OCI-LY7 (cell line): ENCODE measurements at regions not wholly inside any gene's neighbourhood (a gene's known extent, or its start where the extent isn't known, plus 50 kb on each side); places are given as distances from the start of the nearest gene placed in this dataset.
"Not testable (repeated sequence)": the region's sequence is repeated elsewhere in the genome, so short reads cannot be mapped to it uniquely, and the experiment has no call there.

Source experiments
- EZH2phosphoT487 ChIP-seq: fragments of 200-600 bp; sonication (generic); IDR thresholded peaks from 2 replicates; pipeline ENCODE4 v1.6.1; 2018; ENCODE audit warnings: low read depth, borderline replicate concordance, mild to moderate bottlenecking, mixed run types, antibody characterized with exemption, low read length, moderate library complexity, mixed read lengths
- TF ChIP-seq, protein P1 (sequence below): fragments of 200-600 bp; sonication (generic); conservative IDR thresholded peaks from 2 replicates; pipeline ENCODE4 v1.5.1; 2014; ENCODE audit warnings: mild to moderate bottlenecking, antibody characterized with exemption, low read length, moderate library complexity, mixed read lengths

DNA sequence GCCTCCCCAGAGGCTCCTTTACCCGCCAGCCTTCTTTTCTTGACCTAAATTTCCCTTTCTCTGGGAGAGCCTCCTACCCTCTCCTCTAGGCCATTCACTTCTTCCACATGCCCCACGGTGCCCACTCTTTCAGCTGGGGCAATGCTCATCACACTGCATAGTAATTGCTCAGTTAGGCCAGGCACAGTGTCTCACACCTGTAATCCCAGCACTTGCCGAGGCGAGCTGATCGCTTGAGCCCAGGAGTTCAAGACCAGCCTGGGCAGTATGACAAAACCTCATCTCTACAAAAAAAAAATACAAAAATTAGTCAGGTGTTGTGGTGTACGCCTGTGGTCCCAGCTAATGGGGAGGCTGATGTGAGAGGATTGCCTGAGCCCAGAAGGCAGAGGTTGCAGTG, 1956.7 kb downstream of the FOXD4L5 start:
- TF ChIP-seq, protein P1, sequence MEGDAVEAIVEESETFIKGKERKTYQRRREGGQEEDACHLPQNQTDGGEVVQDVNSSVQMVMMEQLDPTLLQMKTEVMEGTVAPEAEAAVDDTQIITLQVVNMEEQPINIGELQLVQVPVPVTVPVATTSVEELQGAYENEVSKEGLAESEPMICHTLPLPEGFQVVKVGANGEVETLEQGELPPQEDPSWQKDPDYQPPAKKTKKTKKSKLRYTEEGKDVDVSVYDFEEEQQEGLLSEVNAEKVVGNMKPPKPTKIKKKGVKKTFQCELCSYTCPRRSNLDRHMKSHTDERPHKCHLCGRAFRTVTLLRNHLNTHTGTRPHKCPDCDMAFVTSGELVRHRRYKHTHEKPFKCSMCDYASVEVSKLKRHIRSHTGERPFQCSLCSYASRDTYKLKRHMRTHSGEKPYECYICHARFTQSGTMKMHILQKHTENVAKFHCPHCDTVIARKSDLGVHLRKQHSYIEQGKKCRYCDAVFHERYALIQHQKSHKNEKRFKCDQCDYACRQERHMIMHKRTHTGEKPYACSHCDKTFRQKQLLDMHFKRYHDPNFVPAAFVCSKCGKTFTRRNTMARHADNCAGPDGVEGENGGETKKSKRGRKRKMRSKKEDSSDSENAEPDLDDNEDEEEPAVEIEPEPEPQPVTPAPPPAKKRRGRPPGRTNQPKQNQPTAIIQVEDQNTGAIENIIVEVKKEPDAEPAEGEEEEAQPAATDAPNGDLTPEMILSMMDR, result not testable (repeated sequence)
- not testable (repeated sequence) for TF ChIP-seq EZH2phosphoT487
